ENCODE measurements at regions not wholly inside any gene's neighbourhood (a gene's known extent, or its start where the extent isn't known, plus 50 kb on each side); places are given as distances from the start of the nearest gene placed in this dataset.

DNA sequence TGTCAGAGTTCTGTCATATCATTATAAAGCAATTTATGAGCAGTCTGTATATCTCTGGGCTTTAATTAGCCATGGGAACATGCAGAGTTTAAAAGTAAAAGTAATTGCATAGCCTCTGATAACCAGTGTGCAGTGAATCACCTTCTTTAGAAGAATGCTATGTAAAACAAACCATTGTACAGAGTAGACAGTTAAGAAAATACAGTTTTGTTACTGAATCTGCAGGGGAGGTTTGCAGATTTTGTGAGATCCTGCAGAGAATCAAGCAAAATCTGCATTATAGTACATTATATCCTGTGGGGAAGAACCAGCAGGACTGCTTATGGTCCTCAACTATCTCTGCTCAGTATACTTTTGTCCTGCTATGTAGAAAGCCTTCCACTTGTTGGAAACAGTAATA, 396.2 kb upstream of the NAALADL2 start:
- H3K27ac ChIP-seq: no peak overlapping the region
- no peaks in the 10 kb centered on the region for H3K27me3 ChIP-seq
- intact Hi-C loops (cut with DNase I): no loop called here
- no peaks in the 10 kb centered on the region for H3K4me1 ChIP-seq
- DNase-seq: no peak
- H3K9me3 ChIP-seq: no peaks in the 10 kb centered on the region
- no peaks in the 10 kb centered on the region for H3K36me3 ChIP-seq
- TF ChIP-seq, protein P1, sequence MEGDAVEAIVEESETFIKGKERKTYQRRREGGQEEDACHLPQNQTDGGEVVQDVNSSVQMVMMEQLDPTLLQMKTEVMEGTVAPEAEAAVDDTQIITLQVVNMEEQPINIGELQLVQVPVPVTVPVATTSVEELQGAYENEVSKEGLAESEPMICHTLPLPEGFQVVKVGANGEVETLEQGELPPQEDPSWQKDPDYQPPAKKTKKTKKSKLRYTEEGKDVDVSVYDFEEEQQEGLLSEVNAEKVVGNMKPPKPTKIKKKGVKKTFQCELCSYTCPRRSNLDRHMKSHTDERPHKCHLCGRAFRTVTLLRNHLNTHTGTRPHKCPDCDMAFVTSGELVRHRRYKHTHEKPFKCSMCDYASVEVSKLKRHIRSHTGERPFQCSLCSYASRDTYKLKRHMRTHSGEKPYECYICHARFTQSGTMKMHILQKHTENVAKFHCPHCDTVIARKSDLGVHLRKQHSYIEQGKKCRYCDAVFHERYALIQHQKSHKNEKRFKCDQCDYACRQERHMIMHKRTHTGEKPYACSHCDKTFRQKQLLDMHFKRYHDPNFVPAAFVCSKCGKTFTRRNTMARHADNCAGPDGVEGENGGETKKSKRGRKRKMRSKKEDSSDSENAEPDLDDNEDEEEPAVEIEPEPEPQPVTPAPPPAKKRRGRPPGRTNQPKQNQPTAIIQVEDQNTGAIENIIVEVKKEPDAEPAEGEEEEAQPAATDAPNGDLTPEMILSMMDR (IDR thresholded peaks at IDR 0.05): no peak
- no peak overlapping the region for H3K4me3 ChIP-seq
- ATAC-seq: no peak

GRCh38 chr3:174465177-174465576, 394.0 kb upstream of the NAALADL2 start:
- Histone ChIP-seq H3K4me3 (no peak overlapping the region), H3K36me3 (no peaks in the 10 kb centered on the region), H3K27me3 (no peaks in the 10 kb centered on the region), H3K4me1 (no peaks in the 10 kb centered on the region), H3K27ac (no peak overlapping the region), H3K9me3 (no peaks in the 10 kb centered on the region)
- DNase-seq: no peak
- ATAC-seq: no peak
- intact Hi-C loops (cut with DNase I): no loop called here
- TF ChIP-seq, protein P1 (IDR thresholded peaks at IDR 0.05): no peak

GRCh38 chr3:174466471-174467054, 392.6 kb upstream of the NAALADL2 start:
- ATAC-seq: no peak
- Histone ChIP-seq H3K36me3 (no peaks in the 10 kb centered on the region), H3K9me3 (no peaks in the 10 kb centered on the region), H3K4me1 (no peaks in the 10 kb centered on the region), H3K4me3 (no peak overlapping the region), H3K27me3 (no peaks in the 10 kb centered on the region), H3K27ac (no peak overlapping the region)
- TF ChIP-seq, protein P1 (IDR thresholded peaks at IDR 0.05): no peak
- DNase-seq: no peak
- intact Hi-C loops (cut with DNase I): no loop called here

DNA sequence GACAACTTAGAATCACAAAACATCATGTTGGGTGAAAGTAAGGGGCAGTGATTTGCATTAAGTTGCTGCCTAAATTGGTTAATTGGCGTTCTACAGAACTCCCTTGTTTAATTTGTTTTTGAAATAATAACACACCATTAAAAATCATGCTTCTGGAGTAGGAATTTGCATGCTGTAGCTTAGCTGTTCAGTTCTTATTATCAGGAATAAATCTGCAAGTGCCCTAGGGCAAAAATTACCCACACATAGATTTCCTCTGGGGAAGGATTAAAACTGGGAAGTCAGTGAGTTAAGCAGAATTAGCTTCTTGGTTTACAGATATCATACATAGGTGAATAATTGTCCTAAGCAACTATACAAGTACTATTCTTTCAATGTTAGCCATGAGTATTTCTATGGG, 381.6 kb upstream of the NAALADL2 start:
- no peak for ATAC-seq
- no peaks in the 10 kb centered on the region for H3K27me3 ChIP-seq
- intact Hi-C loops (cut with DNase I): no loop called here
- TF ChIP-seq, protein P1 (IDR thresholded peaks at IDR 0.05): no peak
- no peaks in the 10 kb centered on the region for H3K36me3 ChIP-seq
- H3K4me3 ChIP-seq: no peak overlapping the region
- H3K9me3 ChIP-seq: no peaks in the 10 kb centered on the region
- no peak overlapping the region for H3K27ac ChIP-seq
- no peaks in the 10 kb centered on the region for H3K4me1 ChIP-seq
- no peak for DNase-seq

- H3K4me3 ChIP-seq: no peak overlapping the region
- TF ChIP-seq, protein P1 (IDR thresholded peaks at IDR 0.05): no peak
- no peaks in the 10 kb centered on the region for H3K36me3 ChIP-seq
- intact Hi-C loops (cut with DNase I): no loop called here
- DNase-seq: no peak
- no peaks in the 10 kb centered on the region for H3K9me3 ChIP-seq
- H3K27ac ChIP-seq: no peak overlapping the region
- no peaks in the 10 kb centered on the region for H3K4me1 ChIP-seq
- H3K27me3 ChIP-seq: no peaks in the 10 kb centered on the region
- ATAC-seq: no peak
These were observed 378.4 kb upstream of the NAALADL2 start for GRCh38 chr3:174480767-174481166.

All from left lung (tissue), 4 donors.